Activated CD4-positive, alpha-beta T cell treated with anti-CD3 and anti-CD28 coated beads for 1 hour (primary cell): ENCODE measurements at regions not wholly inside any gene's neighbourhood (a gene's known extent, or its start where the extent isn't known, plus 50 kb on each side); places are given as distances from the start of the nearest gene placed in this dataset.
"Not testable (repeated sequence)": the region's sequence is repeated elsewhere in the genome, so short reads cannot be mapped to it uniquely, and the experiment has no call there.

ENCODE experiments used
- DNase-seq: peaks from one replicate; pipeline ENCODE4 v3.0.0-alpha.2; 2020

DNA sequence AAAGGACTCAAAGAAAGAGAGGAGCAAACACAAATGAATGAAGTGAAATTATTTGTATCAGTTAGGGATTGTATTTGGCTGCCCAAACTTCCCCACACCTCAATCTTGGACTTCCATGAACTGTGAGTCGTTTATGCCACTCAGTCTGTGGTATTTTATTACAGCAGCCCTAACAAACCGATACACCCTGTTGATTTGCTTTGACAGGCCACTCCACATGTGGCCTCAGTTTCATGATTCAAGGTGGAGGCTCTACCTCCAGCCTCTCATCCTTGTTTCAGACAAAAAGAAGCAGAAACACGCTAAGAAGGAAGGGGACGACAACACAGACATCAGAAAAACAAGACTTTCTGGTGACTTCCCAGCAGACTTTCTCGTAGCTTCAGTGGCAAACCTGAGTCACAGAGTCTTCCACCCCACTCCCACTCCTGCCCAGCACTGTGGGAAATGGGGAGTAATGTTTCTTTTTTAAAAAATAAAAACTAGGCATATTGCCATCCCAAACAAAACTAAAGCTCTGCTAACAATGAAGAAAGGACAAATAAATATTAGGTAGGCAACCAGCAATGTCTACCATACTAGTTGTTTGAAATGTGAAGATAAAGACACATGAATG lies 52.2 kb upstream of the ABCA1 start:
- no peak for DNase-seq

DNA sequence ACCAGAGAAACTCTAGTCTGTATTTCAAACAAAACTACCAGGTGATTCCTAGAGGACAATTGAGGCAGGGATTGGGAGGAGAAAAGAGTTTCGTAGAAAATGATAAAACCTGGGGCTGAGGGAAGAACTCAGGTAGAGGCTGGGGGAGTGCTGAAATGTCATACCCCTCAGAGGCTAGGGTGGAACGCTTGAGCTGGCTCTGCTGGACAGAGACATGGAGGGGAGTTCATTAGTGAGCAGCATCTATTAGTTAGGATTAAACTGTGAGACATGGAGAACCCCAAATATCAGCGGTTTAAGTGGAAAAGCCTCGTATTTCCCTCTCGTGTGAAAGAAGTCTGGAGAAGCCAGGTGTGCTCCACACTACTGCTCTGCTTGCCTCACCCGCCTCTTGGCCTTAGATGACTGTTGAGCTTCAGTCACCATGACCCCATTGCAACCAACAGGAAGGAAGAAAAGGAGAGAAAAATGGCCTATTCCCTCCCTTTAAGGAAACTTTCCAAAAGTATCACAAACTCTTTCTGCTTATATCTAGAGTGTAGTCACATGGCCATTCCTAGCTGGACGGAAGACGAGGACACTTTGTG lies 53.7 kb upstream of the ABCA1 start:
- DNase-seq = no peak

DNA sequence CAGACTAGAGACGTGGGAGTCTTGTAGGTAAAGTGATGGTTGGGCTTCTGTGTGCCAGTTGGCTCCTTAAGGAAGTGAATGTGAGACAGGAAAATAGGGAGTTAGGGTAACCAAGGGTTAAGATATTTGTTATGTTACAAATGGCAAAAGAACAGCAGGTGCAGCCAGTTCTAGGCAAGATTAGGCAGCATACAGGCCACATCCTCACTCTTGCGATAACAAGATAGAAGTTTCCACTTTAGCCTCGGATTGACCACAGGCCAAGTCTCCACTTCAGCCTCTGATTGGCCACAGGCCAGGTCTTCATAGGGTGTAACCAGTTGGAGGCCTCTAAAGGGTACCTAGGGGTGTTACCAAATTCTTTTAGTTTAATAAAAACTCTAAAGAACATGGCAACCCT lies 54.6 kb upstream of the ABCA1 start:
- DNase-seq = no peak

DNA sequence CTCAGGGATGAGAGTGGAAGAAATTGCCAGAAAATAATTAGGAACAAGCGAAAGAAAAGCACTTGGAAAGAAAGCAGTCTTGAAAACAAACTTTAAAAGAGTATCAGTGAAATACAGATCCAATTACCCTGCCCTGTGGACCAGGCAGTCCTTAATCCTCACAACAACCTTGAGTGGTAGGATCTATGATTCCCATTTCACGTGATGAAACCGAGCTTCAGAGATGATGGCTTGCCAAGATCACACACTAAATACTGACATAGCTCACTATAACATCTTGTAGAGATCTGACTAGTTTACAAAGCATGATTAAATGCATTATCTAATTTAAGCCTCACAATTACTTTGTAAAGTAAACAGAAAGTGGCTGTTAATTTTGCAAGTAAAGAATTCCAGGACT lies 55.5 kb upstream of the ABCA1 start:
- no peak for DNase-seq

DNA sequence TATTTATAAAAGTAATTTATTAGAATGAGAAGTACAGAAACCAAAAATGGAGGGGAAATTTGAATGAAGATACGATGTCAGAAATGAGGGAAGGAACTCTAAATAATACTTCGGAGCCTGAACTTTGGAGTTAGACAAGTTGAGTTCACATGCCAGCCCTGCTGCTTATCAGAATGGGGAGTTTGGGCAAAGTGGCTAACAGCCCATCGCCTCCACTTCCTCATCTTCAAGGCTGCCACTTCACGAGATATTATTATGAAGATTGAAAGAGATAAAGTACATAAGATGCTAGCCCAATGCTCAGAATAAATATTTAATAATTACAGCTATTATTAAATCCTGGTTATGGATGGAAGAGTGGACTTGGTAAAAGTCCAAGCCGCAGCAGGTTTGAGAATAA lies 56.2 kb upstream of the ABCA1 start:
- DNase-seq = no peak

DNA sequence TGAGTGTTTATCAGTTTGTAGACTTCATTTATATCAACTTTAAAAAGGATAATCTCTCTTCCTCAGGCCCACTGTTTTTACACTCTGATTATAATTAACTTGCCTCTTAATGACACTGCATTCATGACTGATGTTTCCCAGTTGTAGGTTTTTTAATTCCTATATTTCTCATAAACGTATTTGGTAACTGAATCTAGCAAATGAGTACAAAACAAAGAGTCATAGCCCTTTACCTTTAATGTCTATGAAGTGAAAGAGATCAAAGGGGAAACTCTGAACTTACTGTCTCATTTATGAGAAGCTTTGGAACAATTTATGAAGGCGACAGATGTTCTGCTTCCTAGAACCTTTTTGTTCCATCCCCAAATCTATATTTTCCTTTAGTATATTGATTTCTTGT lies 56.6 kb upstream of the ABCA1 start:
- no peak for DNase-seq

DNA sequence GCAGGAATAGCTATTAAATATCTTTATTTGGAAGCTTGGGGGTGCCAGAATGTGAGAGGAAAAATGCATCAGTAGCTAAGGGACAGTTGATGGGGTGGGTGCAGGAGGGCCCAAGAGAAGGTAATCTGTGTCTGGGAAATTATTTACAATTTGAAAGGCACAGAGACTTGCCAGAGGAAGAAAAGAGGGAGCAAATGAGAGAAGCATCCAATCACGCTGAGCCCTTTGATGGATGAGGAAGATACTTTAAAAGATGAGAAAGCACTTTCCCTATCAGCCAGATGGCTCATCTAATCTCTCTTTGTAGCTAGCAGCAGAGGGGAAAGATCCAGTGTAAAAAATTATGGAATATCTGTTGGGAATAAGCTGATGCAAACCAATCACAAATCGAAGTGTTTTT lies 57.0 kb upstream of the ABCA1 start:
- DNase-seq = no peak

DNA sequence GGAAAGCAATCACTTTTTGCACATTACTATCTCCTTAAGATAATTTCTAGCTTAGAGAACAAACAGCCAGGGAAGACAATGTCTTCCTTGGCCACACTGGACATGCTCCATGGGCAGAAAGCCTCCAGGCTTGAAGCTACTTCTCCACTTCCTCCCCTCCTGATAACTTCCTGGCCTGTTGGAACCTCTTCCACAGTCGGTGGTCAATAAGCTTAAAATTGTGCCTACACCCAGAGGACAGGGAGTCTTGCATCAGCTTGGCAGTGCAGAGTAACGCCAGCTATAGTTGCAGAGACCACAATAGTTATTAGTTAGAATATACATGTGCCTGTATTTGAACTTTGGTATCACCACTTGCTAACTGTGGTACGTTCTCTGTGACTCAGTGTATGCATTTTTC lies 58.1 kb upstream of the ABCA1 start:
- no peak for DNase-seq

DNA sequence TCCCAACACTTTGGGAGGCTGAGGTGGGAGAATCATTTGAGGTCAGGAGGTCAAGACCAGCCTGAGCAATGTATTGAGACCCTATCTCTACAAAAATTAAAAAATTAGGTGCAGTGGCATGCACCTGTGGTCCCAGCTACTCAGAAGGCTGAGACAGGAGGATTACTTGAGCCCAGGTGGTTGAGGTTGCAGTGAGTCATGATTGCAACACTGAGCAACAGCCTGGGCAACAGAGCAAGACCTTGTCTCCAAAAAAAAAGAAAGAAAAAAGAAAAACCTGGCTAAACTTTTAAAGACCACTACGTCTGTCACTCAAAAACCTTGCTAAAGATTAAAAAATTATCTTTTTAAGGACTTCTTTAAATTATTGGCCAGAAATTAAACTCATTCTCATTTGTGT lies 59.8 kb upstream of the ABCA1 start:
- DNase-seq = no peak

DNA sequence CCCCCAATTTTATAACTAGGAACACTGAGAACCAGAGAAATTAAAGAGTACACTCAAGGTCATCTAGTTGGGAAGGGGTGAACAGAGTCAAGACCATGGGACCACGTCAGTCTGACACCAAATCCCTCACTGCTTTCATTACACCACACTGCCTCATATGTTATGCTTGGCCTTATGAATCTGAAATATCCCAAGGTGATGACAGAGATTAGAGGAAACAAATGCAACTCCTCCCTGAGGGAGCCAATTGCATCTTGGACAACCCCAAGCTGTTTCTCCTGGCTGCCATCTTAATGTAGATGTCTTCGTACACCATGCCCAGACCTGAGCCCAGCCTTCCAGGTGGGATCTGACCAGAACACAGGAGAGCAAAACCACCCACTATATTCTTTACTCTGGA lies 60.6 kb upstream of the ABCA1 start:
- DNase-seq = no peak

DNA sequence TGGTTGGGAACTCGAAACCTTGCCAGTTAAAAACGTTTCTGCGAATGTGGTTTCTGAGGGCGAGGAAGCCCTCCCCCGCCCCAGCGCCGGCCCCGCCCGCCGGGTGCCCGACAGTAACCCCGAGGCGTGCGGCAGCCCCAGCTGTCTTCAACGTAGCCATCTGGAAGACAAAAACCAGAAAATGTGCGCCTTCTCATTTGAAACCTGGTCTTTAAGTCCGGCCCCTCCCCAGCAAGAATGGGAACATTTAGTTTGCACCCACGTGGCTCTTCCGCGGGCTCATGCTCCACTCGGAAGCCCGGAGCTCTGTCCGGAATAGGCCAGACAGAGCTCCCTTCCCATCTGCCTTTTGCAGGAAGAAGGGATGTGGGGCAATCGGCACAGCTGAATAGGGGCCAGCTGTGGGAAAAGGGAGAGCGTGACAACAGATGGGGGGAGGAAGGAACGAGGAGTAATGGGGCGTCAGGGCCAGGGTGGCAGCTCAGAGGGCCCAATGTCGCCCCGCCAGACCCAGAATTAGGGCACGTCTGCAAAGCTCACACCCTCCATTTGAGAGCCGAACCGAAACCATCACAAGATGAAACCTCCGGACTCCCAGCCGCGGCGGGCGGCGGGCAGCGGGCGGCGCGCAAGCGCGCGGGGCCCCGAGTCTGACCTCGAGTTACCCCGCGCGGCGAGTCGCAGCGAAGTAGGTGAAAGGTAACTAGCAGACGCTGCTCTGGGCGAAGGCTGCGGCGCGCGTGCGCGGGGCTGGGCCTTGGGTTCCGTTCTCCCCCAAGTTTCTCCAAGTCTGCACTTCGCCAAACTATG lies 63.4 kb upstream of the ABCA1 start:
- DNase-seq = peak; percentile 66

DNA sequence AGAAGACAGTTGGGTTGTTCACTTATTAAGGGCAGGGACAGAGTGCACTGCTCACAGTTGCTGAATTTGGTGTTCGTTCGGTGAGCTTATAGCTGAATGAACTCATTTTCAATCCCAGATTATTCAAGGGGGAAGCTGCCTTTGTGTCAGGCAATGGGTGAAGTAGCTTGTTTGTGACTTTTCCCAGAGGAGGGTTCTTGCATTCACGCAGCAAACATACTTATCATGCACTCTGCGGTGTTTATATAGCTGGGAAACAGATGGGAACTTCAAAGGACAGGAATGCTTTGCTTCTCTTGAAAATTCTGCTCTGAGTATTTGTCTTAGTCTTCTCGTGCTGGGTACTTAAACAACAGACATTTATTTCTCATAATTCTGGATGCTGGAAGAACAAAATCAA lies 64.7 kb upstream of the ABCA1 start:
- DNase-seq = no peak

DNA sequence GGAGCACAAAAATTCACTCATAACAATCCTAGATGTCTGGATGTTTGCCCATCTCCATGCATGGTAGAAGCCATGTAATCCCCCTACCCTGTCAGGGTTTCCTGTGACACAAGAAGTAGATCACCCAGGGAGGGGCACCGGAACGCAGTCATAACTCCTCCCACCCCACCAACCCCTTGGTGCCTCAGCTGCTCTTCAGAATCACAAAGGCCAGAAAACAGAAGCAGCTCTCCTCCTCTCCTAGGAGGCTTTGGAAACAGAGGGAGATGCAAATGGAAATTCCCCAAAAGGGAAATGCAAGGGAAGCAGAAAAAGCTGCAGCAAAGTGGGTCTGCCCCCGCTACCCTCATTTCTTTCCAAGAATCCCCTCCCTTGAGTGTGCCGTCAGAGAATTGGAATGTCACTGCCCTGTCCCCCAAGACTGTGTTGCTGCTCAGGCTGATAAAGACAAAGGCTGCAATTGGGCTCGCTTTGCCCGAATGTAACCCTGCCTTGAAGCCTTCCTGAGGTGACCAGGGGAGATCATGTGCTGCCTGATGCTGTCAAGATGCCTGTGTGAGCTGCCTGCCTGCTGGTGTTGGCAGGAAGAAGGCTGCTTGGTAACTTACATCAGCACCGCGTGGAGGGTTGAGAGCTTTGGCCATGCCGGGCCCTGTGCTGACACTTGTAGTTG lies 65.5 kb upstream of the ABCA1 start:
- DNase-seq = no peak

DNA sequence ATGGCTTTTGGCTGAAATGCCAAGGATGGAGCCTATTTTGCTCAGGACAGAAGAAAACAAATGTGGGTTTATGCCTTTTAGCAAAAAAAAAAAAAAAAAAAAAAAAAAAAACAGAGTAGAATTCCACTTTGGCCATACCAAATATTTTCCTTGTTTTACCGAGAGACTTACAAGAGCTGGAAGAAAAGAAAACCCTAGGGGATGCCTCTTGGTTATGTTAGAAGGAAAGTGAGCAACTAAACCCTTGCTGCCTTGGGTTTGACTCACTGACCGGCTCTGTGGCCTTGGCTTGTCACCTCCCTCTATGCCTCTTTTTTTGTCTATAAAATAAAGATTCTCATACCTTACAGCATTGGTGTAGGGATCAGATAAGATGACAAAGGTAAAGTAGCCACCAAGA lies 69.6 kb upstream of the ABCA1 start:
- DNase-seq = no peak

DNA sequence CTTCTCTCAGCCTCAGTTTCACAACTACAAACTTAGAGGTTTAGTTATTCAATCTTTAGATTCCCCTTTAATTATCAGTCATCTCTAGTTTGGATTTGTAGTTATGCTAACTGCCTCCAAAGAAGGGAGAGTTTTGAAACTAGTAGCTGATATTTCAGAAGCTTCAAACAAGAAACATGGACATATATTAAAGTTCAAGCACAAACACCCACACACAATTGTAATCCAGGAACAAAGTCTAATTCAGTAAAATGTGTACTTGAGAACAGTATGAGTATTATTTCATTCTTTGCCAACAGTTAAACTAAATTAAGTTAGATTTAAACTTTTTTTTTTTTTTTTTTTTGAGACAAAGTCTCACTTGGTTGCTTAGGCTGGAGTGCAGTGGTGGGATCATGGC lies 71.2 kb upstream of the ABCA1 start:
- DNase-seq = no peak

DNA sequence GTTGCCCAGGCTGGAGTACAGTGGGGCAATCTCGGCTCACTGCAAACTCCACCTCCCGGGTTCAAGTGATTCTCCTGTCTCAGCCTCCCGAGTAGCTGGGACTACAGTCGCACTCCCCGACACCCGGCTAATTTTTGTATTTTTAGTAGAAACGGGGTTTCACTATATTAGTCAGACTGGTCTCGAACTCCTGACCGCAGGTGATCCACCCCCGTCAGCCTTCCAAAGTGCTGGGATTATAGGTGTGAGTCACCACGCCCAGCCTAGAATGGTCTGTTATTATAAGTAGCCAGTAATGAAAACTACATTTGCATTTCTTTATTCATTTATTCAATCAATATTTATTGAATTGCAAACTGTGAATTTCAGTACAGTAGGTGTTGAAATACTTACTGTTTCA lies 72.6 kb upstream of the ABCA1 start:
- not testable (repeated sequence) for DNase-seq

DNA sequence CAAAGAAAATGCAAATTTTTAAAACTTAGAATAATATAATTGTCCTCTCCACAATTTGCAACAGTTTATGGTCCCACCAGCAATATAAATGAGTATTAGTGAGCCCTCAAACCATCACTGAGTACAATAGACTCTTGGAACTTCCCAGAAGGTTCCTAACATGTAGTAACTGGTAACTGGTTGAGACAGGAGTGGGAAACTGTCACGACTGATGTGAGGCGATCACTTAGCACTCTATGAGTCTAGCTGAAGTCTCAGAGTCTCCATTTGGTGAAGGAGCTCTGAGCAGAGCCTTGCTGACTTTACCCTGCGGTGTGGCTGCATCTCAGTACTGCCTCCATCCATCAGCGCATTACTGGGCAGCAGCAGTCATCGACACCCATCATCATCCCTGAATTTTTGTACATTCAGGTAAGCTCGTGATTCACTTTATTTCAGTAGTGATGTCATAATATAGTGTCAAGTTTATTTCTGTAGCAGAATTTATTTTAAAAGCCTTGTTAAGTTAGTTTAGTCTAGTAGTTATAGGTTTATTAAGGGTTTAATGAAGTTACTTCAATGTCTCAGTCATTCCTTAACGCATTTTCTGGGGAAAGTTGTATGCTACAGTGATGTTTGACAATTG lies 76.6 kb upstream of the ABCA1 start:
- no peak for DNase-seq

DNA sequence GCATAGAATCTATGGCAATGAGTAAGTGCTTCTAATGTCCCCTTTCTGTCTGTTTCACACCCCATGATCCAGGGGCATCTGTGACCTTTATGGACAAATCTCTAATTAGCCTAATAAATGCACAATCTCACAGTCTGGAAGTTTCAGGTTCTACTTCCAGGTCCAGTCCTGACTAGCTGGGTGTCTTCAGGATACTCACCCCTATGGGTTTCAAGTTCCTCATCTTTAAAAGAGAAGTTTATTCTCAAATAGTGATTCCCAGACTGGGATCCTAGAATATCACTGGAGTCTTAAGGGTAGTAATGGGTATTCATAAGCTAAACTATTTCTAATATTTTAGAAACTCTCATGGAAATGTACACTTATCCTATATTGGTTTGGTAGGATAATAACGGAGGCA lies 77.2 kb upstream of the ABCA1 start:
- DNase-seq = no peak

DNA sequence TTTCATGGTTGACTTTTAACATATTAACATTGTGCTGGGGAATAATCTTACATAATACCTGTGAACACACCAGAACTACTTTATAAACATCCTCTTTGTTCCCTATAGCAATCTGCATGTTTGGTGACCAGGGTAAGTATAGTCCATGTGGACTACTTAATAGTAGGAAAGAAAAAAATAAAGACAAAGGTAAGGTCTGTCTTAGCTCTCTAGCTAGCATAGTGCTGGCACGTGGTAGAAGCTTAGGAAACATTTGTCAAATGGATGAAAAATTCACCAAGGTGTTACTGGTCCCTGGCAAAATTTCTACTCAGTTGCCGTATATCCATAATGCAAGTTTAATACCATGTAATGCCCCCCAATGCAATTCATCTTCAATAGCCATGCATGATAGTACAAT lies 78.6 kb upstream of the ABCA1 start:
- no peak for DNase-seq

DNA sequence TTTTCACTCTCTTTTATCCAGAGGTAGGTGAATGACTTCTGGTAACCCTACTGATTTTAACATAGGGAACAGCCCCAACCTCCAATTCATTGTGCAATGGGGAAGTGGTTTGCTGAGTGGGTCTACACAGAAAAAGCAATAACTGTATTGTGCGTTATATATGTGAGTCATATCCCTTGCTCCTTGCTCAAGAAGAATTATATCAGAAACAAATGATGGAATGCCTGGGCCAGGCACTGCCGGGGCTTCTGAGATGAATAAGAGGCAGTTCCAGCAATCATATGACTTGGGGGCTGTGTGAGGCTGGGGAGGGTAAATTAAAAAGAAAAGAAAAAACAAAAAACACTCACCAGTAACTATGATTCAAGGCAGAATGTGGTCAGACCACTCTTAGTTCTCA lies 79.2 kb upstream of the ABCA1 start:
- no peak for DNase-seq

DNA sequence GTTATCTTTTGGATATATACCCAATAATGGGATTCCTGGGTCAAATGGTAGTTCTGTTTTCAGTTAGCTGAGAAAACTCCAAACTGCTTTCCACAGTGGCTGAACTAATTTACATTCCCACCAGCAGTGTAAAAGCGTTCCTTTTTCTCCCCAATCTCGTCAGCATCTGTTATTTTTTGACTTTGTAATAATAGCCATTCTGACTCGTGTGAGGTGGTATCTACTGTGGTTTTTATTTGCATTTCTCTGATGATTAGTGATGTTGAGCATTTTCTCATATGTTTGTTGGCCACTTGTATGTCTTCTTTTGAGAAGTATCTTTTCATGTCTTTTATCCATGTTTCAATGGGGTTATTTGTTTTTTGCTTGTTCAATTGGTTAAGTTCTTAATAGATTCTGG lies 82.1 kb upstream of the ABCA1 start:
- DNase-seq = not testable (repeated sequence)

DNA sequence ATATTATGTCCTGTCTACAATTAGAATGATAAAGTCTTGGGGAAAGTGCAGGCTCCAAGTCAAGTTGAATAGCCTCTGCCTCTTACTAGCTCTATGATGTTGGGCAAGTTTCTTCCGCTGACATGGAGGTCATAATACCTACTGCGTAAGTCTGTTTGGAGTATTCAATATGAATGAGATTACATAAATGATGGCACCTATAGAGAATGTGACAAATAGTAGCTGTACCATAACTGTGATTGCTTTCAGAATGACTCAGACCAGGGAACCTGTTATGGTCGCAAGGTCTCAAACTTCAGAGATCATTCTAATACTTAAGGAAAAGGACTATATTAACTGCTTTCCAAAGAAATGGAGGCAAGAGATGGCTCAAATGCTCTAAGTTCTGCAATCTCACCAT lies 94.0 kb upstream of the ABCA1 start:
- DNase-seq = no peak

DNA sequence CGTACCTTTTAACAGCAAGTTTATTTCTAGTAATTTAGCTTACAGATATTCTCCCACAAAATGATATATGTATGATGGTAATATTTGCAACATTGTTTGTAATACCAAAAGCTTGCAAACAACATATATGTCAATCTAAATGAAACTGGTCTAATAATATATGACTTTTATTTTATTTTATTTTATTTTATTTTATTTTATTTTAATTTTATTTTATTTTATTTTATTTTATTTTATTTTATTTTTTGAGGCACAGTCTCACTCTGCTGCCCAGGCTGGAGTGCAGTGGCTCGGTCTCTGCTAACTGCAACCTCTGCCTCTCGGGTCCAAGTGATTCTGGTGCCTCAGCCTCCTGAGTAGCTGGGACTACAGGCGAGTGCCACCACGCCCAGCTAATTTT lies 94.6 kb upstream of the ABCA1 start:
- DNase-seq = not testable (repeated sequence)

DNA sequence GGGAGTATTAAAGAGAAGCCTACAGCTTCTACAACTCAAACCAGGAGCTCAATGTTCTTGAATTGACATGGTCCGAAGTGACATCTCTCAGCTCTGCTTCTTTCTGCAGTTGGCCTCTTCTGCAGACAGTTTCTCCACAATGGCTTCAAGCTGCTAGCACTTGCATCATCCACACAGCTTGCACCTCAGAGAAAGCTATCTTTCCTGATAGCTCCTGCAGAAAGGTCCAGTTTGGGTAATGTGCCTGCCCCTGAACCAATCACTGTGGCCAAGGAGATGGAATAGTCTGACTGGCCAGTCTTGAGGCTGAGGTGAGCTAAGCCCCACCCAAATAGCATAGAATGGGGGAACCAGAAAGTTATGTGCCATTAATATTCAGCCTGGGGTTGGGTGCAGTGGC lies 95.8 kb upstream of the ABCA1 start:
- DNase-seq = no peak
